ENCODE measurements at regions not wholly inside any gene's neighbourhood (a gene's known extent, or its start where the extent isn't known, plus 50 kb on each side); places are given as distances from the start of the nearest gene placed in this dataset.

GRCh38 chr20:22824077-22824476 lies 211.0 kb upstream of the SSTR4 start:
- no peaks in the 10 kb centered on the region for H3K36me3 ChIP-seq (ENCODE audit: control insufficient read depth in 2 of 2, insufficient read depth in 2 of 2, low read length in 1 of 2)
- CTCF ChIA-PET, result no interaction called here
- no peak overlapping the region for H3K4me3 ChIP-seq
- no peaks in the 10 kb centered on the region for H3K9me3 ChIP-seq (replicated peaks; ENCODE audit: control insufficient read depth, insufficient read depth, low read length)
- H3K79me2 ChIP-seq (ENCODE audit: control insufficient read depth, insufficient read depth, low read length), result no peaks in the 10 kb centered on the region
- H2AFZ ChIP-seq (ENCODE audit: control insufficient read depth, low read depth, low read length), result no peak overlapping the region
- DNase-seq (ENCODE audit: low read depth, low spot score) (no peak), ATAC-seq (no peak), FAIRE-seq (no peak)
- in situ Hi-C loops (cut with MboI) (no loop called here), intact Hi-C loops (cut with micrococcal nuclease; ENCODE audit: unreplicated experiment) (no loop called here)
- no peaks in the 10 kb centered on the region for H4K20me1 ChIP-seq (ENCODE audit: control insufficient read depth, insufficient read depth)
- H3K27ac ChIP-seq (ENCODE audit: control insufficient read depth, insufficient read depth), result no peak overlapping the region
- no peaks in the 10 kb centered on the region for H3K27me3 ChIP-seq (replicated peaks in 1 of 2; ENCODE audit: control insufficient read depth in 2 of 2, insufficient read depth in 2 of 2, low read length in 1 of 2)
- H3K9ac ChIP-seq (ENCODE audit: control insufficient read depth, insufficient read depth, low read length), result no peak overlapping the region
- BruUV-seq (replicated peaks), result no TSS peak
- RAD21 ChIA-PET (ENCODE audit: unreplicated experiment), result no interaction called here
- no peaks in the 10 kb centered on the region for H3K4me1 ChIP-seq (ENCODE audit: control insufficient read depth, insufficient read depth, low read length)
- 0% methylated on average over 3 of the region's 3 CpGs for WGBS (ENCODE audit: insufficient coverage, insufficient replicate concordance, low lambda C conversion rate, missing lambda C conversion rate)
- SMC1A ChIA-PET (ENCODE audit: uncharacterized antibody, unreplicated experiment), result no interaction called here
- H3K4me2 ChIP-seq (ENCODE audit: control insufficient read depth, insufficient read depth), result no peak overlapping the region
- POLR2A ChIA-PET, result no interaction called here
- TF ChIP-seq NKRF (conservative IDR thresholded peaks at IDR 0.05) (no peak), ZBTB4 (CRISPR knock-in tag; IDR thresholded peaks at IDR 0.05) (no peak), TARDBP (IDR thresholded peaks at IDR 0.05; ENCODE audit: borderline replicate concordance) (no peak), IRF3 (IDR thresholded peaks at IDR 0.05) (no peak), PAX5 (IDR thresholded peaks at IDR 0.05; ENCODE audit: borderline replicate concordance, low read depth, low read length) (no peak), PML (IDR thresholded peaks at IDR 0.05; ENCODE audit: low read length) (no peak), CTCF (IDR thresholded peaks at IDR 0.05 in 2 of 3, conservative IDR thresholded peaks at IDR 0.05 in 1 of 3; ENCODE audit: control insufficient read depth in 2 of 3, extremely low read depth in 1 of 3, insufficient read depth in 1 of 3, low read depth in 3 of 3, low read length in 3 of 3) (no peak), SMAD1 (IDR thresholded peaks at IDR 0.05; ENCODE audit: low read depth, partially characterized antibody) (no peak), E4F1 (IDR thresholded peaks at IDR 0.05; ENCODE audit: borderline replicate concordance, partially characterized antibody) (no peak), NFYA (IDR thresholded peaks at IDR 0.05; ENCODE audit: borderline replicate concordance, low read depth, low read length) (no peak), POU2F2 (IDR thresholded peaks at IDR 0.05; ENCODE audit: borderline replicate concordance, low read depth, low read length) (no peak), NFIC (IDR thresholded peaks at IDR 0.05; ENCODE audit: low read depth, low read length) (no peak), MTA2 (IDR thresholded peaks at IDR 0.05; ENCODE audit: low read depth) (no peak), ZNF24 (IDR thresholded peaks at IDR 0.05) (no peak)

Data from GM12878 (cell line).